HG03442 (cell line): ENCODE measurements at regions not wholly inside any gene's neighbourhood (a gene's known extent, or its start where the extent isn't known, plus 50 kb on each side); places are given as distances from the start of the nearest gene placed in this dataset.
A peak's percentile ranks its signal among the peaks of the same experiment; 100 is the strongest.

ENCODE experiments used
- ATAC-seq: cut with Tn5 transposase; IDR thresholded peaks from one replicate; pipeline ENCODE4 v1.9.1; 2021; ENCODE audit warnings: mild to moderate bottlenecking, moderate library complexity; ENCODE audit not compliant: unreplicated experiment

DNA sequence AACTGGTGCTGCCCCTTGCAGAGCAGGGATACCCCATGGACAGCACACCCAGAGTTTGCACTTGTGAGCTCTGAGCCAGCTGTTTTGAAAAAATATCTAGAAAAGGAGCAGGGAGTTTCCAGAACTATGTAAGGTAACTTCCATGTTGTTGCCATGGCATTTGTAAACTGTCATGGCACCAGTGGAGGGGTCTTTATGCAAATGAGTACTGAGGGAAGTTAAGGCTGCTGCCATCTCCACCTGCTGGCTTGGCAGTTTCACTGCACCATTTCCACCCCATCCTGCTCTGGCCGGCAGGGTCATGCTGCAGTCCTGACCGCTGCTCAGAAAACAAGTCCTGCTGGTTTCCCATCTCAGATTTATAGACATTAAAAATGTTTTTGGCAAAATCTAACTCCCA, 52.3 kb upstream of the SNTG2 start:
- no peak for ATAC-seq

DNA sequence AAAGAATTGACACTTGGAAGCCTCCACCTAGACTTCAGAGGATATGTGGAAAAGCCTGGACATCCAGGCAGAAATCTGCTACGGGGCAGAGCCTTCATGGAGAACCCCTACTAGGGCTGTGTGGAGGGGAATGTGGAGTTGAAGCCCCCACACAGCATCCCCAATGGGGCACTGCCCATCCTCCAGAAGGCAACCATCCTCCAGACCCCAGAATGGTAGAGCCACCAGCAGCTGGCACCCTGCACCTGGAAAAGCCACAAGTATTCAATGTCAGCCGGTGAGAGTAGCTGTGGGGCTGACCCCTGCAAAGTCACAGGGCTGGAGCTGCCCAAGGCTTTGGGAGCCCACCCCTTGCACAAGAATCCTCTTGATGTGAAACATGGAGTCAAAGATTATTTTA, 53.6 kb upstream of the SNTG2 start:
- no peak for ATAC-seq

DNA sequence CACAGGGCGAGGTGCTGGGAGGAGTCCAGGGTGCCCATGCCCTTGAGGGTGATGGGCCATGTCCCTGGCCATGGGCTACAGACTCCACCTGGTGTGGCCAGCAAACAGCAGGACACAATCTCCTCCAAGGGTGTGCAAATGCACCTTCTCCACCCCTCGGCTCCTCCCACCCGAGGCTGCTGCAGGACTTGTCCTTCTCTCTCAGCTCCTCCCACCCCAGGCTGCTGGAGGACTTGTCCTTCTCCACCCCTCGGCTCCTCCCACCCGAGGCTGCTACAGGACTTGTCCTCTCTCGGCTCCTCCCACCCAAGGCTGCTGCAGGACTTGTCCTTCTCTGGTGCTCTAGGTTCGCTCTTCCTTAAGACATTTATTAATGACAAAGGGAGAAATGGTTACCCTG, 57.3 kb upstream of the SNTG2 start:
- ATAC-seq, result no peak

DNA sequence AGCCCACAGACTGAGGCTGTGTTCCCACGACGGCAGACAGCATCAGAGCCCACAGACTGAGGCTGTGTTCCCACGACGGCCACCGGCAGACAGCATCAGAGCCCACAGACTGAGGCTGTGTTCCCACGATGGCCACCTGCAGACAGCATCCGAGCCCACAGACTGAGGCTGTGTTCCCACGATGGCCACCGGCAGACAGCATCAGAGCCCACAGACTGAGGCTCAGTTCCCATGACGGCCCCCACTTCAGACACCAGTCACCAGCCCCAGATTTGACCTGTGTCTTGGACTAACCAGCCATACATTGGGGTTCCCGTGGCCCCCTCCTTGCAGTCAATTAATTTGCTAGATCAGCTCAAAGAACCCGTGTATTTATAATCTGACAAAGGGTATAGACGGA, 57.8 kb upstream of the SNTG2 start:
- ATAC-seq, result no peak

DNA sequence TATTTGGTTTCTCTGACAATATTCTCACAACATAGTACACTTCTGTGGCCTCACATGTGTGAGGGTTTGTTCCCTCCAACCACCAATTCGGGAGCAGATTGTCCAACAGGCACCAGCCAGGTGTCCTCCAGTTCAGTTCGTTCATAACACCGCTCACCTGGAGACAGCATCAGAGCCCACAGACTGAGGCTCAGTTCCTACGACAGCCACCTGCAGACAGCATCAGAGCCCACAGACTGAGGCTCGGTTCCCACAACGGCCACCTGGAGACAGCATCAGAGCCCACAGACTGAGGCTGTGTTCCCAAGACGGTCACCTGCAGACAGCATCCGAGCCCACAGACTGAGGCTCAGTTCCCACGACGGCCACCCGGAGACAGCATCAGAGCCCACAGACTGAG, 58.2 kb upstream of the SNTG2 start:
- ATAC-seq, result no peak

DNA sequence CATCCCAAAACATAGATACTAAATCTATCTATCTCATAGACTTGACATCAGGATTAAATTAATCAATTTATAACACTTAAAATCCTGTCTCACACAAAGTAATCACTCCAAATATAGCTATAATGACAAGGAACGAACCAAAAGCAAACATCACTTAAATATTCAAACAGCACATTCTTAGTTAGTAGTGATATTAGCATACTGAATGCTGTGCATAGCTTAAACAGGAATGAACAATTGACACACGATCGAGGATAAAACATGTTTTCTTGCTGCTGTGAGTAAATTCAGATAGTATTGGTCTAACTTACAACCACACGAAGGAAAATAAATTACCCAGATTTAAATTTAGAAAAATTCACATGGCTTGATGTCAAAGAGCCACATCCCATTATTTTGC, 58.9 kb upstream of the SNTG2 start:
- ATAC-seq, result no peak

DNA sequence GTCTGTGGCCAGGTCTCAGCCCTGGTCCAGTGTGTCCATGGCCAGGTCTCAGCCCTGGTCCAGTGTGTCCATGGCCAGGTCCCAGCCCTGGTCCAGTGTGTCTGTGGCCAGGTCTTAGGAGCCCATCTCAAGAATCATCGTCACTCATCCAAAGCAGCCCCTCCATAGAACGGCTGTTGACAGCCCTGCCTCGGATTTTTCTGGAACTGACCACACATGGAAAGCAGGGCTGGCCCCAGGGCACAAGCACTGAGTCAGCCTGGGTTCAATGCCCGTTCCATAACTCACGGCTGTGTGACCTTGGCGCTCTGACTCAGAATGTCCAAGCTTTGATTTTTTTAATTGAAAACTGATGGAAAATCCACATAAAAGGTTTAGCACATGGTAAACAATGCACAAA, 59.9 kb upstream of the SNTG2 start:
- ATAC-seq, result no peak

DNA sequence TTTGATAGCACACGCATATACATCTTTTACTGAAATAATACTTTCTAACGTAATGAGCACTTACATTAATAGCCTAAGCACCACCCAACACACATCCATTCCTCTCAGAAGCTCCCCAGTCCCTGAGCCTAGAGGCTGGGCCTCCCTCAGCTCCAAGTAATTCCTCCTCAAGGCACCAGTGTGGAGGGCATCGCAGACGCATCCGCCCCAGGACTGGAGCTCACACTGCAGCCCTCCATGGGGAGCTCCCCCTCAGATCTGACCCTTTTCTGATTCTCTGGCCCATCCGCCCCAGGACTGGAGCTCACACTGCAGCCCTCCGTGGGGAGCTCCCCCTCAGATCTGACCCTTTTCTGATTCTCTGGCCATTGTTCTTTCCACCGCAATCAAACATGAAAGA, 60.4 kb upstream of the SNTG2 start:
- no peak for ATAC-seq

DNA sequence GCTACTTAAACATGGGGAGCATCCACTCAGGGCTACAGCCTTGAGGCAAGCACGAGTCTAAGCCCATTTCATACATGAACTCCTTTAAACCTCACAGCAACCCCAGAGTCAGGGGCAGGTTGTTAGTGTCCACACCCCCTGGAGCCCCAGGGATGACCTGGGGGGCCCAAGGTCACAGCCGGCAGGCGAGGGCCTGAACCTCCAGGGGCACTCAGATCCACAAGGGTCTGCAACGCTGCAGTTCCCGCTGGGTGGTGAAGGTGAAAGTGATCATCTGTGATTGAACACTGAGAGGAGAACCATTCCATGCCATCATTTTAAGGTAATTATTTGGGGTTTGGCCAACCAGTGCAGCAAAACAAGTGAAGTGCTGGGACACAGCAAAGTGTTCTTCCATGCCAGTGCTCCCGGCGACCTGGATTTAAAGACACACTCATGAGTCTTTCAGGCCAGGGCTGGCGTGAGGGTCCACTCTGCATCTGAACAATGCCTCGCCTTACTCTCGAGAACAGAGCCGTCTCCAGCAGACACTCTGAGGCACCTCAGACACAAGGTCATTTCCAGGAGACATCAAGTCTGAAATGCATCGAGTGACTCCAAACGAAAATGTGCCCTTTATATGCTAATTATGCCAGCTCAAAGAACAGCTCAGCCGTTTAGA, 61.6 kb upstream of the SNTG2 start:
- ATAC-seq, result no peak

DNA sequence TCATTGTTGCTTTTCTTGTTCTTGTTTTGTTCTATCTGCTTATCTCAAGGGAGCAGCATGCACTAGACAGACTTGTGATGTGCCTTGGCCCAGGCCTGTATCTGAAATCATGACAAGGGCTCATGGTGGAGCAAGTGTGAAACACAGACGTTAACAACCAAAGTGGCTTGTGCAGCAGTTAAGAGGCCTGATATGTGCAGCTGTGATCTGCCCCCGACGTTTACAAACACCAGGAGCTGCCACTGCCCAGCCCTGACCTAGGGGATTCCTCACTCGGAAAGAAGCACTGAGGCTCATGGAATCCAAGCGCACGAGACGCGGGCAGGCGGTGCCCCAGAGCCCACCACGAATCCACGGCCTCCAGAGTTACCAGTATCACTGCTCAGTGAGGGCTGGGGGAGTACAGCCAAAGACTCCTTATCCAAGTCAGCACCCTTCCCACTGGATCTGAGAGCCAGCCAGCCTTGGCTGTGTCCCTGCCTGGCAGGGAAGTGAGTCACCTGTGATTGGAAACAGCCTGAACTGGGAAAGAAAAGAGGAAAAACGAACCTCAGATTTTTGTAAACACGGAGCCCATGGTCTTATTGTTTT, 62.3 kb upstream of the SNTG2 start:
- ATAC-seq, result no peak

DNA sequence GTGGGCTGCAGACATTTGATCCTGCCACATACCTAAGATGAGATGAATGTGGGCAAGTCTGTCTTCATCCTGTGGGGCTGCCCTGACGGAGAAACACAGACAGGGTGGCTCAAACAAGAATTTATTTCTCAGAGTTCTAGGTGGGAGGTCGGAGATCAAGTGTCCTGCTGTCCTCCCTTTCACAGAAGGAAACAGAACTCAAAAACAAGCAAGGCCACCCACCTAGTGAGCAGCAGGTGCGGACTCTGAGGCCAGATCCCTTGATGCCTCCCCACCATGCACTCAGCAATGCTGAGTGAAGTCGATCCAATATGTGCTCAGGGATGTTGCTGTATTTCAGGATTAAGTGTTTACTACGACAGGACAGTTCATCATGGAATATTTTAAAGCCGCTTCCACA, 63.0 kb upstream of the SNTG2 start:
- no peak for ATAC-seq

DNA sequence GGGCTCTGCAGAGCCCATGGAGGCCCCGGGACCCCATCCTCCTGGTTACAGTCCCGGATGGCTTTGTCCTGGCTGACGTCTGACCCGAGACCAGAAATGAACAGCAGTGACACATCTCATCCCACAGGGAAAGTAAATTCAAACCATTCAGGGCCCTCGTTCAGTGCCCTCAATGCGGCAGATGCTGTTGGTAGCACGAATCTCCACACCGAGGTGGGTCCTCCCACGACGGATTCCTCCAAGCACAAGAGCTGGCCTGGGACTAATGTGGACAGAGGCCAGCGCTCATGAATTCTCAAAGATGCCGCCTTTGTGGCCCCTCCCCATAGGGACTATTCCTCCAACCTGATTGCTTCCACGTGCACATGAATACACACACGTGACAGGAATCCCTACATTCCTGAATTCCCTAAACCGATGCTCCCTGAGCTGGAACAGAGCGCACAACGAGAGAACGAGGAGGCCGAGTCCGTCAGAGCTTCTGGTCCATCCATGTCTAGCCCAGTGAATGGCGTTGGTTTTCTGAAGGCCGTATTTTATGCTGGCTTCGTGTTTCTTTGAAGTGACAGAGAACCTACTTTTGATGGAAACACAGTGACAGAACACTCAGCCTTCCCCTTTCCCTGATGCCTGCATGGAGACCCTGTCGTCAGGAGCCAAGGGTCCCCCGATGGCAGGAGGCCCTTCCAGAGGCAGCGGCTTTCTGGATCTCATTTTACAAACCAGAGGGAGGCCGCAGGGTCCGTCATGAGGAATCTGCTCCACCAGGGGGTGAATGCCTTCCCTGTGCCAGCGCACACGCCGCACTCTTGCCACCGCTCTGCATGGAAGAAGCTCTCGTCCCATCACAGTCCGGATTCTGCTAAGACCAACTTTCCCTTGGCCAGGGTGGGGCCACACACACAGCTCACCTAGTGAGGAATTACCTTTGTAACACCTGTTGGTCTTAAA, 64.3 kb upstream of the SNTG2 start:
- ATAC-seq, result no peak

DNA sequence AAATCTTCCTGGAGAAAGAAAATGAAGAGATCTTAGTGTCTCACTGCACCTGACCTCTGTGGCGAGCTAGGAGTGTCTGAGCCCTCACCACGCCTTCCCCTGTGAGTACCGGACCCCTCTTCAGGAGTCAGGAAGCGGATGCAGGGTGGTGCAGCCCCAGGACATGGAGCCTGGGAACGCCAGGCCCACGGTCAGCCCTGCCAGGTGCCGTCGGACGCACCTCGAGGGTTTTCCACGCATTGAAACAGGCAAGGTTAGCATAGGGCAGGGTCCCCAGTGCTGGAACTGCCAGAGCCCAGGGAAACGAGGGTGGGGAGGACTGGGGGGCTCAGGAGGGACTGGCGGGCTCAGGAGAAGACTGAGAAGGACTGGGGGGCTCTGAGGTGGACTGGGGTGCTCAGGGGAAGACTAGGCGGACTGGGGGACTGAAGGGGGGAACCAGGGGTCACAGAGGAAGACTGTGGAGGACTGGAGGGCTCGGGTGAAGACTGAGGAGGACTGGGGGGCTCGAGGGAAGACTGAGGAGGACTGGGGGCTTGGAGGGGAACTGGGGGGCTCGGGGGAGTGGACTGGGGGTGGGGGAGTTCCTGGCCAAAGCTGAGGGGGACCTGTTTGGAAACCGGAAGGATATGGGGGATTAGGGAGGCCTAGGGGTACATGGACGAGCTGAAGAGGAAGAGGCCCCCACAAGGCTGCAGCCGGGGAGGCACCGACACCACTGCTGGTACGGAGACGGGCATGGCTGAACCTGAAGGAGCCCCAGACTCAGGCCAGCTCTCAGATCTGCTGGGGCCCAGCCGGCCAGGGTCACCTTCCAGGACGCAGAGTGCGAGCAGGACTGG, 65.2 kb upstream of the SNTG2 start:
- no peak for ATAC-seq

DNA sequence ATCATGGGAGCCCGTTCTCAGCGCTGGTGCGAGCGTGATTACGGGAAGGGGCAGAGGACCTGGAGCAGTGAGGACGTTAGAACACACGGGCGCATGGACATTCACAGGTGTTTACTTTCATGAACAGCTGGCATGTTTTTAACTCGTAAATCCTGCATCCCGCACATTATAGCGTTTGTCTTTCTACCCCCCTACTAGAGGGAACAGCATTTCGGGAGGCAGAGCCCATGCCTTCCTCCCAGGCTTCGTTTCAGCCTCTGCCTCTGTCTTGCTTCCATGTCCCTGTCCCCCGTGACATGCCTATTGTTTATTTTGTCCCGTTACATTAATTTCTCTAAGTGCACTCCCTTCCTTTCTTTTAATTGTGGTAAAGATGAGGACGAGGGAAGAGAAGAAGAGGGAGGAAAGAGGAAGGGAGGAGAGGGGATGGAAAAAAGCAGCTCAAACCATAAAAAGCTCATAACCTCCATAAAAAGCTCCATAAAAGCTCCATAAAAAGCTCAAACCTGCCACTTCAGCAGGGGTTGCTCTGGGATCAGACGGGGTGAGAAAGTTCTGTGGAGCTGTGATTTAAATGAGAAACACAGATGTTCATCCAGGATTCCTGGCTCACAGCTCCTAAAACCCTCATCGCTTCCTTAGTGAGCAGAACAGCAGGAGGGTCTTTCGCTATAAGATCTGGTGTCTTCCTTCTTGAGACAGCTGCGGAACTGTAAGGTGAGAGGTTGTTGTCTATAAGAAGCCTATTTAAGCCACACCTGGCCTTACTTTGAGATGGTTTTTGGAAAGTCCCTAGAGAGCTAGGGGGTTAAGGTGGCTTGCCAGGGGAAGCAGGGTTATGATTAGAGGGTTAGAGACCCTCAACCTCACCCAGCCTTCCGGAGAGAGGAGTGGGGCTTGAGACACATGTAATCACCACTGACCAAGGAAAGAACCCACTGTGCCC, 66.6 kb upstream of the SNTG2 start:
- no peak for ATAC-seq

DNA sequence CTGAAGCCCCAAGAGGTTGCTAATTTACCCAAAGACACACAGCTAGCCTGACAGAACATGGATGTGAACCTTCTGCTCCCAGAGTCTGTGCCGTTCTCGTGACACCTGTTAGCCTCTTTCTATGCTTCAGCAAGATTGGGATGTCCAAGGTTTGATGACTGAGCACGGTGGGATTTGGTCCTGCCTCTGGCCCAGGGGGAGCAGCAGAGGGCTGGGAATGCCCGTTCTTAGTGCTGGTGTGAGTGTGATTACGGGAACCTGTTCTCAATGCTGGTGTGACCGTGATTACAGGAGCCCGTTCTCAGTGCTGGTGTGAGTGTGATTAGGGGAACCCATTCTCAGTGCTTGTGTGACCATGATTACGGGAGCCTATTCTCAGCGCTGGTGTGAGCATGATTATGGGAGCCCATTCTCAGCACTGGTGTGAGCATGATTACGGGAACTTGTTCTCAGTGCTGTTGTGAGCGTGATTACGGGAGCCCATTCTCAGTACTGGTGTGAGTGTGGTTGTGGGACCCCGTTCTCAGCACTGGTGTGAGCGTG, 67.3 kb upstream of the SNTG2 start:
- ATAC-seq, result no peak

DNA sequence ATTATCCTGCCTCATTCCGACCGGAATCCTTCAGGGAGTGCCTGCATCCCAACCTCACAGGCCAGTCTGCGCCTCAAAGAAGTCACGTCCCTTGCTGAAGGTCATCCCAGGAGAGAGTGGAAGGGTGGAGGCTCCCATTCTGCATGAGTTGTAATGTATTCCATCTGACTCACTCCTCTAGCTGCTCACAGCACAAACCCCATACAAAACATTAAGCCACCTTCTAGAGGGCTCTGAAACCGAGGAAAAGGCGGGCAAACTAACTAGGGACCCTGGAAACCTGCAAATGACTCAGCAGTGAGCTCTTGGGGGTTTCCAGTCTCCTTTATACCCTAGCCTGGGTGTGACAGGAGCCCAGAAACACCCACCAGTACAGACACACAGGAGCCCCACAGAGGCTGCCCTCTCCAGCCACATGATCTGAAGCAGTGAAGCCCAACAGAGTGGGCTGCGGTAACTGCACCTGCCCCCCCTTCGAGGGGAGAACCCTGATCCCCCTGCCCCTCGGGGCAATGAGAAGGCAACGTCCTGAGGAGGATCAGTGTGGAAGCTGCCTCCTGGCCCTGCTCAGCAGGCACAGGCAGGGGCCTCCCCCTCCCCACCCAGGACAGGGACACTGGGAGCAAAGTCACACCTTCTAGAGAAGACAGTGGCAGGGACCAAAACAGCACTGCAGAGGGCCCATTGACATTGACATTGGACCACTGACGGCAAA, 69.3 kb upstream of the SNTG2 start:
- peak; percentile 84 for ATAC-seq

DNA sequence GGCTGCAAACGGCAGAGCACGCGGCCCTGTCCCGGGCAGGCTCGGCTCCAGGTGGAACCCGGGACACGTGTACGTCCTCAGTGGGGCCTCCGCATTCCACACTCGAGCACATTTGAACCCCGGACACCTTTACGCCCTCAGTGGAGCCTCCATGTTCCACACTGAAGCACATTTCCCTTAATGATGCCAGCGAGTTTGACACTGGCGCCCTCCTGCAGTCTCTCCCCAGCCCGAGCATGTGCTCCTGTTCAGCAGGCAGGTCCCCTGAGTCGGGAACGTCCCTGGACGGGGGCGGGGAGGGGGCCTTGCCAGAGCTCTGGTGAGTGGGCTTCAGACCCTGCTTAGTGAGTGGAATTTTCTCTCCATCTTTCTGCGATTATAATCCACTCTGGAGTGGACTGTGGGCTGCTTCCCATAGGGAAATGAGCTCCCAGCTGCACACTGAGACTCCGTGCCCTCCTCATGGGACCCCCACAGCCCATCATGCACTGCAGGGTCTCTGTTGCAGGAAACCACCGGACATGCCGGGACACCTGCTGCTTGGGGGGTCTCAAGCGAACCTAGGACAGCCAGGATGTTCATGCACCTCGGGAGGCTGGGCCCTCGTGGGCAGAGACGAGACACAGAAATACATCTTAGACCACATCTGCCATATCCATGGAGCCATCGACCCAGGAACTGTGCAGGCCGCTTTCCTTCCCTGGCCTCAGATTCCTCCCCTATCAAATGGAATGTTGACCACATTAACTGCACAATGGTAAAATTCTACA, 70.3 kb upstream of the SNTG2 start:
- no peak for ATAC-seq

DNA sequence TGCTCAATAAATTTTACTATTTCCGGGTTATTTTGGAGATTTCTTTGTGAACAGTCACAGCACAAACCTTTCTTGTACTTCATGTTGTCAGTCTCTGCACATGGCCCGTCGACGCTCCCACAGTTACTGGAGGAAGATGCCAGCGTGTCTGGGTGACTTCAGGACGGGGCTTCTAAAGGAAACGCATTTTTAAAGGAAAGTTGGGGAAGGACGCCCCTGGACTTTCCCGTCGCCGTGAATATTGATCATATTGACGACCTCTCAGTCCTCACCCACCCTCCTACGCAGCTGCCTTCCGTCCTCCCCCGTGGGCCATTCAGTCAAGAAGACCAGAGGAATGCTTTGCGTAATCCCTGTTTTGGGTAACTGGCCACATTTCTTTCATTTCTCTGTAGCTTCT, 71.1 kb upstream of the SNTG2 start:
- no peak for ATAC-seq
